ENCODE measurements at regions not wholly inside any gene's neighbourhood (a gene's known extent, or its start where the extent isn't known, plus 50 kb on each side); places are given as distances from the start of the nearest gene placed in this dataset.

DNA sequence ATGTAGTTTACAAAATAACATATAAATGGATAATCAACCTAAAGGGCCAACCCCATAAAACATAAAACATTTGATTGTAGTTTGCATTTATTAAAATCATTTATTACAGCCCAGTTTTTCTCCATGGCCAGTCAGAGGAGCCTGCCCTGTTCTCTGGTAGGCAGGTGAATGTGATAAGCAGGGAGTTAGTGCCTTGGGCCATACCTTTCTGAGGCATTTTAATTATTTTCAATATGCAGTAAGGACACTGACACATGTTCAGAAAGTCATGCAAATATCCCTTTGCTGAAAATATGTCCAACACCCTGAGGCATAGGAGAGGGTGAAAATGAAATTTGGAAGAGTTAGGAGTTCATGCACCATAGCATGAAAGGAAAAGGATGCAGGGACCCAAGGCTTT, 242.6 kb upstream of the EDNRB start:
- no peaks in the 10 kb centered on the region for H3K9me3 Mint-ChIP-seq
- no peak overlapping the region for H3K4me3 Mint-ChIP-seq
- no peaks in the 10 kb centered on the region for H3K27me3 Mint-ChIP-seq (ENCODE audit: low read depth, poor library complexity)
- no peak for DNase-seq
- H3K36me3 Mint-ChIP-seq (ENCODE audit: low read depth) = no peaks in the 10 kb centered on the region
- TF ChIP-seq, protein P1, sequence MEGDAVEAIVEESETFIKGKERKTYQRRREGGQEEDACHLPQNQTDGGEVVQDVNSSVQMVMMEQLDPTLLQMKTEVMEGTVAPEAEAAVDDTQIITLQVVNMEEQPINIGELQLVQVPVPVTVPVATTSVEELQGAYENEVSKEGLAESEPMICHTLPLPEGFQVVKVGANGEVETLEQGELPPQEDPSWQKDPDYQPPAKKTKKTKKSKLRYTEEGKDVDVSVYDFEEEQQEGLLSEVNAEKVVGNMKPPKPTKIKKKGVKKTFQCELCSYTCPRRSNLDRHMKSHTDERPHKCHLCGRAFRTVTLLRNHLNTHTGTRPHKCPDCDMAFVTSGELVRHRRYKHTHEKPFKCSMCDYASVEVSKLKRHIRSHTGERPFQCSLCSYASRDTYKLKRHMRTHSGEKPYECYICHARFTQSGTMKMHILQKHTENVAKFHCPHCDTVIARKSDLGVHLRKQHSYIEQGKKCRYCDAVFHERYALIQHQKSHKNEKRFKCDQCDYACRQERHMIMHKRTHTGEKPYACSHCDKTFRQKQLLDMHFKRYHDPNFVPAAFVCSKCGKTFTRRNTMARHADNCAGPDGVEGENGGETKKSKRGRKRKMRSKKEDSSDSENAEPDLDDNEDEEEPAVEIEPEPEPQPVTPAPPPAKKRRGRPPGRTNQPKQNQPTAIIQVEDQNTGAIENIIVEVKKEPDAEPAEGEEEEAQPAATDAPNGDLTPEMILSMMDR (IDR thresholded peaks at IDR 0.05) = no peak
- no peaks in the 10 kb centered on the region for H3K4me1 Mint-ChIP-seq
- no peak overlapping the region for H3K27ac Mint-ChIP-seq

DNA sequence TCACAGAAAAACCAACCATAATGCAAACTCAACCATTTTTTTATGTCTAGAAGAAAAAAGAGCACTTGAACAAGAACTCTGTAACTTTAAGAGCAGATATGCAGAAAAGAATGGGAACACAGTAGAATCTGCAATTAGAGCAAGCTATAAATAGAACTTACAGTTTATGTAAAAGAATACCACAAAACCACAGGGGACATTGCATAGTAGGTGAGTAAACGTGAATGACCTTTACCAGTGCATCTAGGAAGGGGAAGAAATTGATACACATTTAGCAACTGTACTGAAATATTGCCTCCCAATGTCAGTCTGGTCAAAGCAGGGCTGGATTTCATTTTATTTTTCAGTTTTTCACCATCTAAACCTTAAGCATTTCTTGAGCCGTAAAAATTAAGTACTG, 242.2 kb upstream of the EDNRB start:
- TF ChIP-seq, protein P1 (IDR thresholded peaks at IDR 0.05) = no peak
- H3K27me3 Mint-ChIP-seq (ENCODE audit: low read depth, poor library complexity) = no peaks in the 10 kb centered on the region
- no peak overlapping the region for H3K4me3 Mint-ChIP-seq
- H3K4me1 Mint-ChIP-seq = no peaks in the 10 kb centered on the region
- no peaks in the 10 kb centered on the region for H3K9me3 Mint-ChIP-seq
- H3K36me3 Mint-ChIP-seq (ENCODE audit: low read depth) = no peaks in the 10 kb centered on the region
- no peak for DNase-seq
- H3K27ac Mint-ChIP-seq = no peak overlapping the region

DNA sequence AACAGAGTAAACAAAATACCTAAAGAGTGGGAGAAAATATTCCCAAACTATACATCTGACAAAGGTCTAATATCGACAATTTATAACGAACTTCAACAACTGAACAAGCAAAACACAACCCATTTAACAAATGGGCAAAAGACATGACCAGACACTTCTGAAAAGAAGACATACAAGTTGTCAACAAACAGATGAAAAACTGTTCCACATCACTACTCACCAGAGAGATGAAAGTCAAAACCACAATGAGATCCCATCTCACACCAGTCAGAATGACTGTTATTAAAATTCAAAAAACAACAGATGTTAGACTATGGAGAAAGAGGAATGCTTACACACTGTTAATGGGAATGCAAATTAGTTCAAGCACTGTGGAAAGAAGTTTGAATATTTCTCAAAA, 233.8 kb upstream of the EDNRB start:
- H3K4me1 Mint-ChIP-seq = no peaks in the 10 kb centered on the region
- H3K4me3 Mint-ChIP-seq = no peak overlapping the region
- DNase-seq = no peak
- TF ChIP-seq, protein P1 (IDR thresholded peaks at IDR 0.05) = no peak
- H3K27ac Mint-ChIP-seq = no peak overlapping the region
- no peaks in the 10 kb centered on the region for H3K36me3 Mint-ChIP-seq (ENCODE audit: low read depth)
- H3K27me3 Mint-ChIP-seq (ENCODE audit: low read depth, poor library complexity) = no peaks in the 10 kb centered on the region
- H3K9me3 Mint-ChIP-seq = peaks cover 5% of the 10 kb centered on the region

DNA sequence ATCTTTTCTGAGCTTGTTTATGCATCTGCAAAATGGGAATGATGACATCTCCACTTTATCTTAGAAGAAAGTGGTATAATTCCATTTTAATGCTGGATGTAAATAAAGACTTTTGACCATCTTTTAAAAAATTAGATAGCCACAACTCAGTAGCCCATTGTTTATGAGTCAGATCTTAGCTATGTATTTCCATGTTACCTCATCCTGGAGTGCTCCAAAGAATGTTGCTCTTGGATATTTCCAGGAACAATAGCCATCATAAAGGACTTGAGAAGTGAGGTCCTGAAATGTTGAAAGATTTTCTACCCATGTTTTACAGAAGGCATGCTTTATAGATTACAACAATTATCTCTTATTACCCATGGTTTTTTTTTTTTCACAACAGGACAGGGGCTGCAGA, 229.3 kb upstream of the EDNRB start:
- no peaks in the 10 kb centered on the region for H3K27me3 Mint-ChIP-seq (ENCODE audit: low read depth, poor library complexity)
- DNase-seq = no peak
- no peak overlapping the region for H3K4me3 Mint-ChIP-seq
- no peaks in the 10 kb centered on the region for H3K36me3 Mint-ChIP-seq (ENCODE audit: low read depth)
- no peak overlapping the region for H3K27ac Mint-ChIP-seq
- H3K4me1 Mint-ChIP-seq = no peaks in the 10 kb centered on the region
- TF ChIP-seq, protein P1 (IDR thresholded peaks at IDR 0.05) = no peak
- no peaks in the 10 kb centered on the region for H3K9me3 Mint-ChIP-seq

DNA sequence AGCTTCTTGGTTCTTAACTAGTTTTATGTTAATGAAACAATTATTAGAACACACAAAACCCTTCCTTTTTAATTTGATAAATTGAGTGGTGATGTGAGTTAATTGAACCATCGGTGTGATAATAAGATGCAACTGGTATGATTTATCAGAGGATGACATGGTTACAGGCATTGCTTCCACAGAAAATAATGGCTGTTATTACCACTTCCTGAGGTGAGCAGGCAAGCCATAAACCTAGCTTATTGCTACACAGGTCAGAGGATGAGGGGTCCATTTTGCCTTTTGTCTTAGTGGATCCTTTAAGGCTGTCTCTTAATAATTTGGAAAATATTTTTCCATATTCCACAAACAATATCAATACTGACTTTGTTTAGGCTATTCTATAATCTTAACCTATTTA, 226.6 kb upstream of the EDNRB start:
- H3K27me3 Mint-ChIP-seq (ENCODE audit: low read depth, poor library complexity) = no peaks in the 10 kb centered on the region
- TF ChIP-seq, protein P1 (IDR thresholded peaks at IDR 0.05) = no peak
- H3K9me3 Mint-ChIP-seq = no peaks in the 10 kb centered on the region
- no peaks in the 10 kb centered on the region for H3K36me3 Mint-ChIP-seq (ENCODE audit: low read depth)
- no peaks in the 10 kb centered on the region for H3K4me1 Mint-ChIP-seq
- no peak overlapping the region for H3K27ac Mint-ChIP-seq
- DNase-seq = no peak
- no peak overlapping the region for H3K4me3 Mint-ChIP-seq

DNA sequence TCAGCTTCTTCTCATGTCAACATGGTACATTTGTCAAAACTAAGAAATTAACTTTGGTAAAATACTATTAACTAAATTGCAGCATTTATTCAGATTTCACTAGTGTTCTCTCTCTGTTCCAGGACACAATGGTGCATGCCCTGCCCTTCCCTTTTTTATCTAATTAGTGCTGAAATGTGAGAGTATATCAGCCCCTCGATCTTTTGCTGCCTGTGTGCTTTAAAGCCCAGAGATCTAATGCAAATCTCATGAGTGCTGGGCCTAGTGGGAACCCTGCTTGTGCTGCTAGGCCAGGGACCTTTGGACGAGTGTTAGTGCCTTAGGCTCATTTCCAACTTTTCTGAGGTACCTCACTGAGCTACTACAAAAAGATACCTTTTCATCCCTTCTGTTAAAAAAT, 221.1 kb upstream of the EDNRB start:
- no peak overlapping the region for H3K4me3 Mint-ChIP-seq
- H3K9me3 Mint-ChIP-seq = no peaks in the 10 kb centered on the region
- H3K4me1 Mint-ChIP-seq = no peaks in the 10 kb centered on the region
- no peak overlapping the region for H3K27ac Mint-ChIP-seq
- DNase-seq = no peak
- H3K27me3 Mint-ChIP-seq (ENCODE audit: low read depth, poor library complexity) = no peaks in the 10 kb centered on the region
- no peaks in the 10 kb centered on the region for H3K36me3 Mint-ChIP-seq (ENCODE audit: low read depth)
- TF ChIP-seq, protein P1 (IDR thresholded peaks at IDR 0.05) = no peak
